GM12865 (cell line): ENCODE measurements at regions not wholly inside any gene's neighbourhood (a gene's known extent, or its start where the extent isn't known, plus 50 kb on each side); places are given as distances from the start of the nearest gene placed in this dataset.

Experiments used
- DNase-seq: peaks from one replicate; pipeline ENCODE4 v3.0.0; 2010; ENCODE audit warnings: low read depth
- H3K4me3 ChIP-seq: 2 replicates; pipeline ENCODE4 v1.5.1; 2011; ENCODE audit warnings: mild to moderate bottlenecking, low read depth, low read length, control low read depth
- CTCF ChIP-seq: IDR thresholded peaks from 2 replicates; pipeline ENCODE4 v1.5.1; 2011; ENCODE audit warnings: low read length, control low read depth, low read depth, inconsistent platforms; ENCODE audit not compliant: insufficient read depth; ENCODE audit errors: missing control alignments

GRCh38 chr3:153311541-153311940, 149.5 kb downstream of the RAP2B start:
- DNase-seq: no peak
- no peak for TF ChIP-seq CTCF
- H3K4me3 ChIP-seq: no peak overlapping the region

GRCh38 chr3:153313302-153313965, 151.4 kb downstream of the RAP2B start:
- no peak for TF ChIP-seq CTCF
- no peak overlapping the region for H3K4me3 ChIP-seq
- DNase-seq: no peak

- TF ChIP-seq CTCF: no peak
- H3K4me3 ChIP-seq: no peak overlapping the region
- no peak for DNase-seq
Measured at GRCh38 chr3:153314038-153314437, 152.0 kb downstream of the RAP2B start.

- H3K4me3 ChIP-seq: no peak overlapping the region
- no peak for TF ChIP-seq CTCF
- DNase-seq: no peak
Measured at GRCh38 chr3:153315781-153316180, 153.8 kb downstream of the RAP2B start.

GRCh38 chr3:153319705-153320554, 157.9 kb downstream of the RAP2B start:
- TF ChIP-seq CTCF: no peak
- DNase-seq: peak; percentile 24
- H3K4me3 ChIP-seq: peak overlapping the region; percentile 22; the same call in 1 of the 2 replicates

GRCh38 chr3:153320585-153321128, 158.6 kb downstream of the RAP2B start:
- TF ChIP-seq CTCF: no peak
- no peak overlapping the region for H3K4me3 ChIP-seq
- DNase-seq: no peak

GRCh38 chr3:153328690-153329089, 166.7 kb downstream of the RAP2B start:
- no peak overlapping the region for H3K4me3 ChIP-seq
- no peak for DNase-seq
- TF ChIP-seq CTCF: no peak
